H1 (cell line): ENCODE measurements at regions not wholly inside any gene's neighbourhood (a gene's known extent, or its start where the extent isn't known, plus 50 kb on each side); places are given as distances from the start of the nearest gene placed in this dataset.

Source experiments
- CTCF ChIA-PET: fragments of 300-600 bp; sonication (Branson Sonifier 250); formaldehyde crosslinking; loops from one replicate; lab custom pipeline; 2021; ENCODE audit not compliant: partially characterized antibody; lab: Charles Lee
- POLR2A ChIA-PET: fragments of 300-600 bp; sonication (Branson Sonifier 250); formaldehyde crosslinking; loops from one replicate; lab custom pipeline; 2021; ENCODE audit warnings: inconsistent platforms; ENCODE audit not compliant: partially characterized antibody; lab: Charles Lee
- DNase-seq, 2 experiments: peaks; one replicate each; pipeline versions ENCODE4 v3.0.0 to v3.0.0-alpha.2; 2010 to 2022; ENCODE audit warnings: low spot score in 2 of 2, low read depth in 1 of 2, mixed read lengths in 1 of 2
- FAIRE-seq: peaks from 2 replicates; lab custom pipeline; 2011; peaks lifted over from hg19 to GRCh38; lab: Jason Lieb, UNC
- H2AFZ ChIP-seq: 2 replicates; pipeline ENCODE4 v1.8.1; 2012; ENCODE audit warnings: low read length, inconsistent platforms
- H2AK5ac ChIP-seq: 2 replicates; pipeline ENCODE4 v1.6.1; 2013; ENCODE audit warnings: low read depth, low read length
- H2BK120ac ChIP-seq: replicated peaks from 2 replicates; pipeline ENCODE3; 2013; ENCODE audit warnings: low read depth, low read length, inconsistent platforms
- H2BK12ac ChIP-seq: 2 replicates; pipeline ENCODE4 v1.6.1; 2013; ENCODE audit warnings: low read depth, low read length
- H2BK15ac ChIP-seq: 2 replicates; pipeline ENCODE4 v1.6.1; 2013; ENCODE audit warnings: low read length
- H2BK20ac ChIP-seq: 2 replicates; pipeline ENCODE4 v1.6.1; 2013; ENCODE audit warnings: low read length
- H2BK5ac ChIP-seq: 2 replicates; pipeline ENCODE4 v1.6.1; 2013; ENCODE audit warnings: low read depth, low read length
- H3K14ac ChIP-seq: 2 replicates; pipeline ENCODE4 v1.6.1; 2013; ENCODE audit warnings: inconsistent platforms; ENCODE audit not compliant: insufficient read length
- H3K18ac ChIP-seq: 2 replicates; pipeline ENCODE4 v1.6.1; 2013; ENCODE audit warnings: low read length; ENCODE audit errors: extremely low read depth
- H3K23ac ChIP-seq: 2 replicates; pipeline ENCODE4 v1.6.1; 2013; ENCODE audit warnings: inconsistent platforms; ENCODE audit not compliant: insufficient read length
- H3K23me2 ChIP-seq: 2 replicates; pipeline ENCODE4 v1.6.1; 2013; ENCODE audit warnings: low read depth, low read length
- H3K27ac ChIP-seq: 2 replicates; pipeline ENCODE4 v1.6.1; 2011; ENCODE audit warnings: low read depth, low read length, inconsistent platforms
- H3K27me3 ChIP-seq, 4 experiments: replicated peaks in 1 of 4; 1 replicate in 1 of 4; 2 replicates in 3 of 4; pipeline versions ENCODE4 v1.6.1 to v1.8.1; 2011 to 2013; ENCODE audit warnings: low read length in 3 of 4, mild to moderate bottlenecking in 3 of 4, inconsistent platforms in 2 of 4, mixed read lengths in 2 of 4, moderate library complexity in 1 of 4; ENCODE audit not compliant: control insufficient read depth in 3 of 4, insufficient read depth in 3 of 4; ENCODE audit errors: extremely low read depth in 1 of 4
- H3K36me3 ChIP-seq, 4 experiments: 2 replicates each; pipeline versions ENCODE4 v1.6.1 to v1.8.1; 2011 to 2013; ENCODE audit warnings: mild to moderate bottlenecking in 4 of 4, low read length in 3 of 4, moderate library complexity in 2 of 4, control low read depth in 1 of 4, inconsistent platforms in 1 of 4; ENCODE audit not compliant: insufficient read depth in 4 of 4, control insufficient read depth in 2 of 4
- H3K4ac ChIP-seq: replicated peaks from 2 replicates; pipeline ENCODE3; 2013; ENCODE audit warnings: low read length, low read depth, mixed read lengths, inconsistent platforms; ENCODE audit not compliant: insufficient read length
- H3K4me1 ChIP-seq, 4 experiments: replicated peaks in 1 of 4; 1 replicate in 1 of 4; 2 replicates in 3 of 4; pipeline versions ENCODE4 v1.6.1 to v1.8.1; 2011 to 2013; ENCODE audit warnings: low read length in 3 of 4, inconsistent platforms in 2 of 4, mixed read lengths in 1 of 4; ENCODE audit not compliant: insufficient read depth in 4 of 4, control insufficient read depth in 3 of 4
- H3K4me2 ChIP-seq, 2 experiments: 2 replicates each; pipeline versions ENCODE4 v1.6.1 to v1.8.1; 2011 to 2013; ENCODE audit warnings: low read depth in 2 of 2, low read length in 2 of 2, control low read depth in 1 of 2, inconsistent platforms in 1 of 2, mild to moderate bottlenecking in 1 of 2; ENCODE audit not compliant: insufficient read depth in 1 of 2
- H3K4me3 ChIP-seq, 4 experiments: fragments of 200-600, 300-600 bp in 1 of 4; sonication (generic), shearing (Covaris generic), sonication (Bioruptor Twin) in 1 of 4; 2 replicates each; pipeline versions ENCODE4 v1.5.1 to v1.8.1; 2011 to 2016; ENCODE audit warnings: low read length in 4 of 4, low read depth in 3 of 4, control low read depth in 2 of 4, inconsistent platforms in 2 of 4, mild to moderate bottlenecking in 2 of 4, mixed read lengths in 1 of 4, moderate library complexity in 1 of 4; ENCODE audit not compliant: insufficient read depth in 2 of 4; ENCODE audit errors: extremely low read depth in 1 of 4
- H3K56ac ChIP-seq: replicated peaks from 2 replicates; pipeline ENCODE3; 2013; ENCODE audit warnings: low read depth, mild to moderate bottlenecking, mixed read lengths, low read length, inconsistent platforms; ENCODE audit not compliant: insufficient read length
- H3K79me1 ChIP-seq: 2 replicates; pipeline ENCODE4 v1.6.1; 2013; ENCODE audit warnings: low read depth, low read length, control low read depth
- H3K79me2 ChIP-seq, 2 experiments: 2 replicates each; pipeline versions ENCODE4 v1.6.1 to v1.8.1; 2012 to 2013; ENCODE audit warnings: low read length in 2 of 2, mild to moderate bottlenecking in 2 of 2, inconsistent platforms in 1 of 2; ENCODE audit not compliant: insufficient read depth in 2 of 2, control insufficient read depth in 1 of 2
- H3K9ac ChIP-seq, 4 experiments: replicated peaks in 1 of 4; 1 replicate in 1 of 4; 2 replicates in 3 of 4; pipeline versions ENCODE4 v1.6.1 to v1.8.1; 2011 to 2013; ENCODE audit warnings: low read depth in 3 of 4, low read length in 3 of 4, control low read depth in 2 of 4, mild to moderate bottlenecking in 2 of 4, moderate library complexity in 2 of 4, inconsistent platforms in 1 of 4; ENCODE audit errors: extremely low read depth in 1 of 4
- H3K9me3 ChIP-seq, 2 experiments: 2 replicates each; pipeline versions ENCODE4 v1.6.1 to v1.8.1; 2012 to 2013; ENCODE audit warnings: mild to moderate bottlenecking in 2 of 2, moderate library complexity in 2 of 2, control low read depth in 1 of 2, inconsistent platforms in 1 of 2, low read depth in 1 of 2, low read length in 1 of 2, mixed read lengths in 1 of 2; ENCODE audit not compliant: insufficient read depth in 2 of 2
- H4K20me1 ChIP-seq, 2 experiments: replicated peaks in 1 of 2; 2 replicates each; pipeline versions ENCODE3 to v1.8.1; 2011 to 2013; ENCODE audit warnings: inconsistent platforms in 2 of 2, low read length in 2 of 2, mild to moderate bottlenecking in 1 of 2; ENCODE audit not compliant: insufficient read depth in 2 of 2, control insufficient read depth in 1 of 2
- H4K5ac ChIP-seq: 2 replicates; pipeline ENCODE4 v1.6.1; 2013; ENCODE audit warnings: low read length, low read depth, mixed read lengths, inconsistent platforms; ENCODE audit not compliant: insufficient read length
- H4K8ac ChIP-seq: 2 replicates; pipeline ENCODE4 v1.8.0; 2013; ENCODE audit warnings: mild to moderate bottlenecking, moderate library complexity, low read length, inconsistent platforms; ENCODE audit not compliant: insufficient read depth; ENCODE audit errors: extremely low read depth
- H4K91ac ChIP-seq: replicated peaks from 2 replicates; pipeline ENCODE3; 2013; ENCODE audit warnings: low read length, mixed read lengths, inconsistent platforms; ENCODE audit not compliant: insufficient read length
- BACH1 ChIP-seq: IDR thresholded peaks from 2 replicates; pipeline ENCODE4 v1.6.1; 2012; ENCODE audit warnings: low read length, improper control_type of control experiment
- BCL11A ChIP-seq, 2 experiments: IDR thresholded peaks; one replicate each; pipeline ENCODE4 v1.6.1; 2011; ENCODE audit warnings: low read depth in 2 of 2, low read length in 2 of 2, mild to moderate bottlenecking in 2 of 2
- HDAC2 ChIP-seq, 2 experiments: fragments of 300-600 bp in 1 of 2; sonication (generic) in 1 of 2; IDR thresholded peaks; 2 replicates each; pipeline ENCODE4 v1.6.1; 2011 to 2012; ENCODE audit warnings: low read depth in 2 of 2, low read length in 2 of 2, mild to moderate bottlenecking in 2 of 2, moderate library complexity in 2 of 2, borderline replicate concordance in 1 of 2, inconsistent platforms in 1 of 2
- JUN ChIP-seq: IDR thresholded peaks from 2 replicates; pipeline ENCODE4 v1.6.1; 2011; ENCODE audit warnings: low read depth, mild to moderate bottlenecking, improper control_type of control experiment, low read length
- JUND ChIP-seq: IDR thresholded peaks from 2 replicates; pipeline ENCODE4 v1.6.1; 2011; ENCODE audit warnings: mild to moderate bottlenecking, improper control_type of control experiment, low read length
- MAFK ChIP-seq: IDR thresholded peaks from 2 replicates; pipeline ENCODE4 v1.6.1; 2012; ENCODE audit warnings: low read depth, mild to moderate bottlenecking, improper control_type of control experiment, low read length
- RNF2 ChIP-seq: fragments of 200-900, 300-1000 bp; sonication (generic); IDR thresholded peaks from 2 replicates; pipeline ENCODE4 v1.7.1; 2016; ENCODE audit warnings: borderline replicate concordance, low read depth, mild to moderate bottlenecking, antibody characterized with exemption, low read length; ENCODE audit not compliant: poor library complexity, severe bottlenecking; ENCODE audit errors: missing control alignments
- SIN3A ChIP-seq, 2 experiments: IDR thresholded peaks in 1 of 2; conservative IDR thresholded peaks in 1 of 2; 2 replicates each; pipeline ENCODE4 v1.6.1; 2011 to 2012; ENCODE audit warnings: low read length in 2 of 2, improper control_type of control experiment in 1 of 2, low read depth in 1 of 2, mild to moderate bottlenecking in 1 of 2
- SIX5 ChIP-seq: IDR thresholded peaks from 2 replicates; pipeline ENCODE4 v1.6.1; 2011; ENCODE audit warnings: mild to moderate bottlenecking, low read depth, low read length
- TAF7 ChIP-seq: optimal IDR thresholded peaks from 2 replicates; pipeline ENCODE3; 2011; ENCODE audit warnings: low read depth, mild to moderate bottlenecking, inconsistent platforms, low read length, moderate library complexity, borderline replicate concordance
- WGBS, 2 experiments: shearing (Covaris generic) in 1 of 2; methylation state at CpG; one replicate each; pipeline versions ENCODE4 v1.1.6 to v1.1.7; 2013 to 2015; ENCODE audit warnings: low lambda C conversion rate in 2 of 2, mixed read lengths in 2 of 2, inconsistent platforms in 1 of 2, low coverage in 1 of 2, missing lambda C conversion rate in 1 of 2; ENCODE audit not compliant: insufficient replicate concordance in 2 of 2, insufficient coverage in 1 of 2, insufficient read length in 1 of 2; ENCODE audit errors: extremely low coverage in 1 of 2, missing lambda C conversion rate in 1 of 2; 5-methylcytosine and 5-hydroxymethylcytosine counted together
- TF ChIP-seq, protein P1 (sequence below), 3 experiments: IDR thresholded peaks; 1 replicate in 2 of 3; 2 replicates in 1 of 3; pipeline versions ENCODE4 v1.5.1 to v1.6.1; 2011; ENCODE audit warnings: low read length in 3 of 3, mild to moderate bottlenecking in 3 of 3, inconsistent platforms in 2 of 3, low read depth in 1 of 3, moderate library complexity in 1 of 3; ENCODE audit not compliant: insufficient read depth in 1 of 3; ENCODE audit errors: control extremely low read depth in 1 of 3

DNA sequence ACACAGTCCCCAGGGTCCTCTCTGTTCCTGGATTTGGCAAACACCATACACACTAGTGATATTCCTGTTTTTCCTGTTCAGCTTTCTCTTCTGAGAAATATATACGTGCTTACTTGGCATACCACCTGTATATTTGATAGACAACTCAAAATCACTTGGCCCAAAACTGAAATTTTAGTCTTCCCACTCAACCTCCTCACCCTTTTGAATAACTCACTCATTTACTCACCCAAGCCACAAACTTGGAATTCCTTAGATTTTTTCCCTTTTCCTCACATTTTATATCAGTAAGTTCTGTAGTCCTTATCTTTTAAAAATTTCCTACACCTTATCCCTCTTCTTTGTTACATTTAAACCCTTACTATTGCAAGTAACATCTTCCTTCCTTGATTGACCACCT, 143.4 kb downstream of the PPP1R3A start:
- H3K27ac ChIP-seq = no peak overlapping the region
- no peak overlapping the region for H3K14ac ChIP-seq
- DNase-seq (no peak), FAIRE-seq (no peak)
- H2BK20ac ChIP-seq = no peak overlapping the region
- ChIA-PET CTCF (interaction anchor here (0.6 to 0.7 kb wide), 2 partner anchors 186 to 255 kb away, joined by 3 to 5 read pairs; no protein-coding TSS in a partner anchor), POLR2A (no interaction called here)
- no peaks in the 10 kb centered on the region for H3K23me2 ChIP-seq
- H2AFZ ChIP-seq = no peak overlapping the region
- no peak overlapping the region for H2BK5ac ChIP-seq
- no peak overlapping the region for H4K8ac ChIP-seq
- H2BK120ac ChIP-seq = no peak overlapping the region
- no peak overlapping the region for H3K4me2 ChIP-seq
- no peak overlapping the region for H3K56ac ChIP-seq
- no peak overlapping the region for H2BK15ac ChIP-seq
- WGBS, 2 experiments = 84% methylated on average over 1 of the region's 1 CpG; no CpG with 5 or more reads in 1 of the 2 experiments
- no peaks in the 10 kb centered on the region for H3K27me3 ChIP-seq
- H3K79me1 ChIP-seq = no peaks in the 10 kb centered on the region
- no peaks in the 10 kb centered on the region for H3K79me2 ChIP-seq
- H3K9me3 ChIP-seq = no peaks in the 10 kb centered on the region
- no peak overlapping the region for H3K4ac ChIP-seq
- no peak overlapping the region for H2AK5ac ChIP-seq
- no peaks in the 10 kb centered on the region for H4K20me1 ChIP-seq
- H3K9ac ChIP-seq = no peak overlapping the region
- H3K4me1 ChIP-seq = no peaks in the 10 kb centered on the region
- H3K36me3 ChIP-seq = no peaks in the 10 kb centered on the region
- H2BK12ac ChIP-seq = no peak overlapping the region
- H3K18ac ChIP-seq = no peak overlapping the region
- H4K91ac ChIP-seq = no peak overlapping the region
- no peak overlapping the region for H4K5ac ChIP-seq
- no peak overlapping the region for H3K23ac ChIP-seq
- no peak overlapping the region for H3K4me3 ChIP-seq
- no peak for TF ChIP-seq MAFK
- TF ChIP-seq JUND = no peak
- no peak for TF ChIP-seq TAF7
- TF ChIP-seq SIX5 = no peak
- TF ChIP-seq JUN = no peak
- no peak for TF ChIP-seq HDAC2 (IDR thresholded peaks at IDR 0.05; ENCODE audit: borderline replicate concordance in 1 of 2, low read depth in 2 of 2, low read length in 2 of 2)
- TF ChIP-seq BCL11A (IDR thresholded peaks at IDR 0.05; ENCODE audit: low read depth in 2 of 2, low read length in 2 of 2) = no peak
- no peak for TF ChIP-seq SIN3A (conservative IDR thresholded peaks at IDR 0.05 in 1 of 2, IDR thresholded peaks at IDR 0.05 in 1 of 2; ENCODE audit: low read depth in 1 of 2, low read length in 2 of 2)
- TF ChIP-seq, protein P1, sequence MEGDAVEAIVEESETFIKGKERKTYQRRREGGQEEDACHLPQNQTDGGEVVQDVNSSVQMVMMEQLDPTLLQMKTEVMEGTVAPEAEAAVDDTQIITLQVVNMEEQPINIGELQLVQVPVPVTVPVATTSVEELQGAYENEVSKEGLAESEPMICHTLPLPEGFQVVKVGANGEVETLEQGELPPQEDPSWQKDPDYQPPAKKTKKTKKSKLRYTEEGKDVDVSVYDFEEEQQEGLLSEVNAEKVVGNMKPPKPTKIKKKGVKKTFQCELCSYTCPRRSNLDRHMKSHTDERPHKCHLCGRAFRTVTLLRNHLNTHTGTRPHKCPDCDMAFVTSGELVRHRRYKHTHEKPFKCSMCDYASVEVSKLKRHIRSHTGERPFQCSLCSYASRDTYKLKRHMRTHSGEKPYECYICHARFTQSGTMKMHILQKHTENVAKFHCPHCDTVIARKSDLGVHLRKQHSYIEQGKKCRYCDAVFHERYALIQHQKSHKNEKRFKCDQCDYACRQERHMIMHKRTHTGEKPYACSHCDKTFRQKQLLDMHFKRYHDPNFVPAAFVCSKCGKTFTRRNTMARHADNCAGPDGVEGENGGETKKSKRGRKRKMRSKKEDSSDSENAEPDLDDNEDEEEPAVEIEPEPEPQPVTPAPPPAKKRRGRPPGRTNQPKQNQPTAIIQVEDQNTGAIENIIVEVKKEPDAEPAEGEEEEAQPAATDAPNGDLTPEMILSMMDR (IDR thresholded peaks at IDR 0.05; ENCODE audit: control extremely low read depth in 1 of 3, insufficient read depth in 1 of 3, low read depth in 1 of 3, low read length in 3 of 3) = no peak
- no peak for TF ChIP-seq RNF2
- no peak for TF ChIP-seq BACH1
